ENCODE measurements at regions not wholly inside any gene's neighbourhood (a gene's known extent, or its start where the extent isn't known, plus 50 kb on each side); places are given as distances from the start of the nearest gene placed in this dataset.

GRCh38 chr17:63116967-63117830 lies 151.2 kb downstream of the TANC2 start:
- DNase-seq (ENCODE audit: low read depth) = no peak
- no peak overlapping the region for H3K4me3 ChIP-seq (ENCODE audit: control insufficient read depth, low read depth, low read length)
- TF ChIP-seq, protein P1, sequence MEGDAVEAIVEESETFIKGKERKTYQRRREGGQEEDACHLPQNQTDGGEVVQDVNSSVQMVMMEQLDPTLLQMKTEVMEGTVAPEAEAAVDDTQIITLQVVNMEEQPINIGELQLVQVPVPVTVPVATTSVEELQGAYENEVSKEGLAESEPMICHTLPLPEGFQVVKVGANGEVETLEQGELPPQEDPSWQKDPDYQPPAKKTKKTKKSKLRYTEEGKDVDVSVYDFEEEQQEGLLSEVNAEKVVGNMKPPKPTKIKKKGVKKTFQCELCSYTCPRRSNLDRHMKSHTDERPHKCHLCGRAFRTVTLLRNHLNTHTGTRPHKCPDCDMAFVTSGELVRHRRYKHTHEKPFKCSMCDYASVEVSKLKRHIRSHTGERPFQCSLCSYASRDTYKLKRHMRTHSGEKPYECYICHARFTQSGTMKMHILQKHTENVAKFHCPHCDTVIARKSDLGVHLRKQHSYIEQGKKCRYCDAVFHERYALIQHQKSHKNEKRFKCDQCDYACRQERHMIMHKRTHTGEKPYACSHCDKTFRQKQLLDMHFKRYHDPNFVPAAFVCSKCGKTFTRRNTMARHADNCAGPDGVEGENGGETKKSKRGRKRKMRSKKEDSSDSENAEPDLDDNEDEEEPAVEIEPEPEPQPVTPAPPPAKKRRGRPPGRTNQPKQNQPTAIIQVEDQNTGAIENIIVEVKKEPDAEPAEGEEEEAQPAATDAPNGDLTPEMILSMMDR (IDR thresholded peaks at IDR 0.05; ENCODE audit: control insufficient read depth, insufficient read depth, low read depth, low read length, missing control alignments) = no peak

GRCh38 chr17:63120406-63120805 lies 154.4 kb downstream of the TANC2 start:
- no peak for DNase-seq (ENCODE audit: low read depth)
- TF ChIP-seq, protein P1 (IDR thresholded peaks at IDR 0.05; ENCODE audit: control insufficient read depth, insufficient read depth, low read depth, low read length, missing control alignments) = no peak
- no peak overlapping the region for H3K4me3 ChIP-seq (ENCODE audit: control insufficient read depth, low read depth, low read length)

GRCh38 chr17:63124536-63124935 lies 158.5 kb downstream of the TANC2 start:
- DNase-seq (ENCODE audit: low read depth) = no peak
- TF ChIP-seq, protein P1 (IDR thresholded peaks at IDR 0.05; ENCODE audit: control insufficient read depth, insufficient read depth, low read depth, low read length, missing control alignments) = no peak
- no peak overlapping the region for H3K4me3 ChIP-seq (ENCODE audit: control insufficient read depth, low read depth, low read length)

GRCh38 chr17:63124958-63125357 lies 158.9 kb downstream of the TANC2 start:
- no peak for DNase-seq (ENCODE audit: low read depth)
- no peak overlapping the region for H3K4me3 ChIP-seq (ENCODE audit: control insufficient read depth, low read depth, low read length)
- TF ChIP-seq, protein P1 (IDR thresholded peaks at IDR 0.05; ENCODE audit: control insufficient read depth, insufficient read depth, low read depth, low read length, missing control alignments) = no peak

DNA sequence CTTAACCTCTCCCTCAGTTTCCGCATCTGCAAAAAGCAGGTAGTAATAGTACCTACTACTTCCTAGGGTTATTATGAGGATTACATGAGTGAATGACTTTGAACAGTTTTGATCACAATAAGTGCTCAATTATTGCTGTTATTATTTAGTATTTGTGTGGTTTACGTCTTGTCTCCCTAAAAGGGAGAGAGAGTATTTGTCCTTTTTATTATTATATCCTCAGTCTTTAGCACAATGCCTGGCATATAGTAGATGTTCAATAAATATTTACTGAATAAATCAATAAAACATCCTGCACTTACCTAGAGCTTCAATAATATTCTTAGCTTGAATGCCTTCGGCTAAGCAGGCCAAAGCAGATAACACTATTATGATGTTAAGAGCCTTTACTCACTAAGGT lies 160.0 kb downstream of the TANC2 start:
- no peak overlapping the region for H3K4me3 ChIP-seq (ENCODE audit: control insufficient read depth, low read depth, low read length)
- no peak for DNase-seq (ENCODE audit: low read depth)
- TF ChIP-seq, protein P1 (IDR thresholded peaks at IDR 0.05; ENCODE audit: control insufficient read depth, insufficient read depth, low read depth, low read length, missing control alignments) = no peak

- TF ChIP-seq, protein P1 (IDR thresholded peaks at IDR 0.05; ENCODE audit: control insufficient read depth, insufficient read depth, low read depth, low read length, missing control alignments) = no peak
- no peak for DNase-seq (ENCODE audit: low read depth)
- H3K4me3 ChIP-seq (ENCODE audit: control insufficient read depth, low read depth, low read length) = no peak overlapping the region
Measured at GRCh38 chr17:63126607-63127006, 160.6 kb downstream of the TANC2 start.

Measured in AG09309 (cell line).